ENCODE measurements at regions not wholly inside any gene's neighbourhood (a gene's known extent, or its start where the extent isn't known, plus 50 kb on each side); places are given as distances from the start of the nearest gene placed in this dataset.

- TF ChIP-seq EZH2 (IDR thresholded peaks at IDR 0.05; ENCODE audit: borderline replicate concordance, low read depth, low read length, severe bottlenecking) (no peak), CTCF (IDR thresholded peaks at IDR 0.05; ENCODE audit: borderline replicate concordance, extremely low read depth, low read length, poor library complexity, severe bottlenecking) (no peak)
- no peaks in the 10 kb centered on the region for H3K36me3 ChIP-seq (ENCODE audit: insufficient read depth, low read length)
- no peak overlapping the region for H3K27ac ChIP-seq (ENCODE audit: low read length)
- no peak overlapping the region for H3K4me3 ChIP-seq (ENCODE audit: low read depth in 1 of 2, low read length in 2 of 2)
- DNase-seq (no peak), ATAC-seq (ENCODE audit: insufficient read depth, low read depth) (no peak)
- H3K4me2 ChIP-seq (ENCODE audit: insufficient read depth, low read length), result no peak overlapping the region
- H3K27me3 ChIP-seq (ENCODE audit: insufficient read depth, low read length, poor library complexity), result no peaks in the 10 kb centered on the region
- H3K4me1 ChIP-seq (ENCODE audit: insufficient read depth, low read length), result no peaks in the 10 kb centered on the region
- H4K20me1 ChIP-seq (ENCODE audit: insufficient read depth, low read length), result no peaks in the 10 kb centered on the region
- no peak overlapping the region for H2AFZ ChIP-seq (ENCODE audit: low read depth, low read length)
- no peak overlapping the region for H3K9ac ChIP-seq (ENCODE audit: low read depth, low read length)
- no peaks in the 10 kb centered on the region for H3K9me3 ChIP-seq (ENCODE audit: insufficient read depth, low read length, severe bottlenecking)
- no peaks in the 10 kb centered on the region for H3K79me2 ChIP-seq (ENCODE audit: insufficient read depth, low read length)
Observed at GRCh38 chr9:82208741-82209450, 220.3 kb downstream of the SPATA31D1 start.

DNA sequence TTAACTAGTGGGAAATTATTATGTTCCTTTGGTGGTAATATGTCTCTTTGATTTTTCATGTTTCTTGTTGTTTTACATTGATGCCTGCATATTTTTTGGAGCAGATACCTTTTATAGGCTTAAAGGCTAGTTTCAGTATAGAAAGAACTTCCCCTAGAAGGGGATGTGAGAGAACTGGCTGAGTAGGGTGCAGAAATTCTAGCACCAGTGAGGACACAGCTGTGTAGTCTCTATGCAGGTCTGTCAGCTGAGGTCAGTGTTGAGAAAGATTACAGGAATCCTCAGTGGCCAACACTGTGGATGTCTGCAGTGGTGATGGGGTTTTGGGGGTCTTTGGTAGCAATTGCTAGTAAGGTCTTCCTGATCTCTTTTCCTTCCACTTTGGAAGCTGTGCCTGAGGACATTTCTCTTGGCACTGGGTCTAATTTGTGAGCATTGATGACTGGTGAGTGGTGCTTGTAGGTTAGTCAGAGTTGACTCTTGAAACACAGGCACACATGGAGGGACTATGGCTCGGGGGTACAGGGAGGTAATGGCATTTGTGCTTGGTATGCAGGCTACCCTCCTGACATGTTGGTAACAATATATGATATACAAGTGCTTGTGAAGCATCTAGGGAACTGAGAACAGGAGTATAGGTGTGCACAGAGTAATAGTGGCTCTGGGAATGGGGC is 221.4 kb downstream of the SPATA31D1 start:
- Histone ChIP-seq H3K79me2 (ENCODE audit: insufficient read depth, low read length) (no peaks in the 10 kb centered on the region), H3K27me3 (ENCODE audit: insufficient read depth, low read length, poor library complexity) (no peaks in the 10 kb centered on the region), H2AFZ (ENCODE audit: low read depth, low read length) (no peak overlapping the region), H3K36me3 (ENCODE audit: insufficient read depth, low read length) (no peaks in the 10 kb centered on the region), H3K27ac (ENCODE audit: low read length) (no peak overlapping the region), H3K4me3 (ENCODE audit: low read depth in 1 of 2, low read length in 2 of 2) (no peak overlapping the region), H3K9ac (ENCODE audit: low read depth, low read length) (no peak overlapping the region), H4K20me1 (ENCODE audit: insufficient read depth, low read length) (no peaks in the 10 kb centered on the region), H3K9me3 (ENCODE audit: insufficient read depth, low read length, severe bottlenecking) (no peaks in the 10 kb centered on the region), H3K4me1 (ENCODE audit: insufficient read depth, low read length) (no peaks in the 10 kb centered on the region), H3K4me2 (ENCODE audit: insufficient read depth, low read length) (no peak overlapping the region)
- ATAC-seq (ENCODE audit: insufficient read depth, low read depth) (no peak), DNase-seq (no peak)
- TF ChIP-seq CTCF (IDR thresholded peaks at IDR 0.05; ENCODE audit: borderline replicate concordance, extremely low read depth, low read length, poor library complexity, severe bottlenecking) (no peak), EZH2 (IDR thresholded peaks at IDR 0.05; ENCODE audit: borderline replicate concordance, low read depth, low read length, severe bottlenecking) (no peak)

DNA sequence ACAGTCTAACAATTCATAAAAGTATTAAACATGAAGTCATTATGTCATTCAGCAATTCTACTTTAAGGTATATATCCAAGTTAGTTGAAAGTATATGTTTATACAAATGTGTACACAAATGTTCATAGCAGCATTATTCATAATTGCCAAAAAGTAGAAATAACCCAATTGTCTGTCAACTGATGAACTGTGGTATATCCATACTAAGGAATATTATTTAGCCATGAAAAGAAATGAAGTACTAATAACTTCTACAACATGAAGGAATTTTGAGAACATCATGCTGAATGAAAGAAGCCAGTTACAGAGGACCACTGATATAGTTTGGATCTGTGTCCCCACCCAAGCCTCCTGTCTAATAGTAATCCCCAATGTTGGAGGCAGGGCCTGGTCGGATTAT is 224.3 kb downstream of the SPATA31D1 start:
- DNase-seq, result no peak
- Histone ChIP-seq H3K27ac (ENCODE audit: low read length) (no peak overlapping the region), H2AFZ (ENCODE audit: low read depth, low read length) (no peak overlapping the region), H3K9me3 (ENCODE audit: insufficient read depth, low read length, severe bottlenecking) (no peaks in the 10 kb centered on the region), H3K9ac (ENCODE audit: low read depth, low read length) (no peak overlapping the region), H3K79me2 (ENCODE audit: insufficient read depth, low read length) (no peaks in the 10 kb centered on the region), H3K27me3 (ENCODE audit: insufficient read depth, low read length, poor library complexity) (no peaks in the 10 kb centered on the region), H4K20me1 (ENCODE audit: insufficient read depth, low read length) (no peaks in the 10 kb centered on the region), H3K4me2 (ENCODE audit: insufficient read depth, low read length) (no peak overlapping the region), H3K4me1 (ENCODE audit: insufficient read depth, low read length) (no peaks in the 10 kb centered on the region), H3K4me3 (ENCODE audit: low read depth in 1 of 2, low read length in 2 of 2) (no peak overlapping the region), H3K36me3 (ENCODE audit: insufficient read depth, low read length) (no peaks in the 10 kb centered on the region)
- TF ChIP-seq EZH2 (IDR thresholded peaks at IDR 0.05; ENCODE audit: borderline replicate concordance, low read depth, low read length, severe bottlenecking) (no peak), CTCF (IDR thresholded peaks at IDR 0.05; ENCODE audit: borderline replicate concordance, extremely low read depth, low read length, poor library complexity, severe bottlenecking) (no peak)
- ATAC-seq (ENCODE audit: insufficient read depth, low read depth), result no peak
